ENCODE measurements at regions not wholly inside any gene's neighbourhood (a gene's known extent, or its start where the extent isn't known, plus 50 kb on each side); places are given as distances from the start of the nearest gene placed in this dataset.

DNA sequence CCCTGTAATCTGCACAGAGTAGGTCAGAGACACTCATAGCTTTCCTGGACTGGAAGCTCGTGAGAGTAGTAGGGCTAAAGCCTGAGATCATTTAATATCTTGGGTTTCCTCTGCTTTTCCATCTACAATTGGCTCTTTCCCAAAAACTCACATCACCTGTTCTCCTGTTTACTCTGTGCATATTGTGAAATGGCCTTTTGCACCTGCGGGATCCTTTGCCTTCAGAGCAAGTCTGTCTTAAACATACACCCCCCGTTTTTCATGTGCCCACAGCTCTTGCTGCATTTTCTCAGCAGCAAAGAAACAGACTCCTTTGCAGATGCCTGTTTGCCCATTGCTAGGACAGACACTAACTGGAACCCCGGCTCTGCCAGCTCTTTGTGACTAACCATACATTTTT, 608.3 kb upstream of the PCDH10 start:
- Histone ChIP-seq H3K27me3 (ENCODE audit: control insufficient read depth in 4 of 4, insufficient read depth in 4 of 4, low read length in 3 of 4) (peaks cover 0 to 2% (median 0%) of the 10 kb centered on the region in 4 donors), H3K9me3 (ENCODE audit: control insufficient read depth in 4 of 4, low read length in 3 of 4) (no peaks in the 10 kb centered on the region), H3K4me1 (ENCODE audit: control insufficient read depth in 4 of 4, insufficient read depth in 4 of 4, low read length in 3 of 4) (no peaks in the 10 kb centered on the region), H3K27ac (ENCODE audit: low read depth in 1 of 2, low read length in 2 of 2) (no peak overlapping the region), H3K9ac (ENCODE audit: low read depth in 1 of 2, low read length in 2 of 2) (no peak overlapping the region), H3K36me3 (ENCODE audit: control insufficient read depth in 4 of 4, insufficient read depth in 3 of 4, low read depth in 1 of 4, low read length in 3 of 4) (no peaks in the 10 kb centered on the region), H3K4me3 (ENCODE audit: low read depth in 1 of 3, low read length in 3 of 3) (no peak overlapping the region)
- TF ChIP-seq GABPA (IDR thresholded peaks at IDR 0.05 in 1 of 2, conservative IDR thresholded peaks at IDR 0.05 in 1 of 2) (no peak), FOXA2 (IDR thresholded peaks at IDR 0.05) (no peak), ZBTB33 (IDR thresholded peaks at IDR 0.05) (no peak), RAD21 (IDR thresholded peaks at IDR 0.05) (no peak), FOXA1 (IDR thresholded peaks at IDR 0.05) (no peak), TAF1 (conservative IDR thresholded peaks at IDR 0.05) (no peak), YY1 (IDR thresholded peaks at IDR 0.05) (no peak)
- TF ChIP-seq, protein P1, sequence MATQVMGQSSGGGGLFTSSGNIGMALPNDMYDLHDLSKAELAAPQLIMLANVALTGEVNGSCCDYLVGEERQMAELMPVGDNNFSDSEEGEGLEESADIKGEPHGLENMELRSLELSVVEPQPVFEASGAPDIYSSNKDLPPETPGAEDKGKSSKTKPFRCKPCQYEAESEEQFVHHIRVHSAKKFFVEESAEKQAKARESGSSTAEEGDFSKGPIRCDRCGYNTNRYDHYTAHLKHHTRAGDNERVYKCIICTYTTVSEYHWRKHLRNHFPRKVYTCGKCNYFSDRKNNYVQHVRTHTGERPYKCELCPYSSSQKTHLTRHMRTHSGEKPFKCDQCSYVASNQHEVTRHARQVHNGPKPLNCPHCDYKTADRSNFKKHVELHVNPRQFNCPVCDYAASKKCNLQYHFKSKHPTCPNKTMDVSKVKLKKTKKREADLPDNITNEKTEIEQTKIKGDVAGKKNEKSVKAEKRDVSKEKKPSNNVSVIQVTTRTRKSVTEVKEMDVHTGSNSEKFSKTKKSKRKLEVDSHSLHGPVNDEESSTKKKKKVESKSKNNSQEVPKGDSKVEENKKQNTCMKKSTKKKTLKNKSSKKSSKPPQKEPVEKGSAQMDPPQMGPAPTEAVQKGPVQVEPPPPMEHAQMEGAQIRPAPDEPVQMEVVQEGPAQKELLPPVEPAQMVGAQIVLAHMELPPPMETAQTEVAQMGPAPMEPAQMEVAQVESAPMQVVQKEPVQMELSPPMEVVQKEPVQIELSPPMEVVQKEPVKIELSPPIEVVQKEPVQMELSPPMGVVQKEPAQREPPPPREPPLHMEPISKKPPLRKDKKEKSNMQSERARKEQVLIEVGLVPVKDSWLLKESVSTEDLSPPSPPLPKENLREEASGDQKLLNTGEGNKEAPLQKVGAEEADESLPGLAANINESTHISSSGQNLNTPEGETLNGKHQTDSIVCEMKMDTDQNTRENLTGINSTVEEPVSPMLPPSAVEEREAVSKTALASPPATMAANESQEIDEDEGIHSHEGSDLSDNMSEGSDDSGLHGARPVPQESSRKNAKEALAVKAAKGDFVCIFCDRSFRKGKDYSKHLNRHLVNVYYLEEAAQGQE (IDR thresholded peaks at IDR 0.05) = no peak
- TF ChIP-seq, protein P2, sequence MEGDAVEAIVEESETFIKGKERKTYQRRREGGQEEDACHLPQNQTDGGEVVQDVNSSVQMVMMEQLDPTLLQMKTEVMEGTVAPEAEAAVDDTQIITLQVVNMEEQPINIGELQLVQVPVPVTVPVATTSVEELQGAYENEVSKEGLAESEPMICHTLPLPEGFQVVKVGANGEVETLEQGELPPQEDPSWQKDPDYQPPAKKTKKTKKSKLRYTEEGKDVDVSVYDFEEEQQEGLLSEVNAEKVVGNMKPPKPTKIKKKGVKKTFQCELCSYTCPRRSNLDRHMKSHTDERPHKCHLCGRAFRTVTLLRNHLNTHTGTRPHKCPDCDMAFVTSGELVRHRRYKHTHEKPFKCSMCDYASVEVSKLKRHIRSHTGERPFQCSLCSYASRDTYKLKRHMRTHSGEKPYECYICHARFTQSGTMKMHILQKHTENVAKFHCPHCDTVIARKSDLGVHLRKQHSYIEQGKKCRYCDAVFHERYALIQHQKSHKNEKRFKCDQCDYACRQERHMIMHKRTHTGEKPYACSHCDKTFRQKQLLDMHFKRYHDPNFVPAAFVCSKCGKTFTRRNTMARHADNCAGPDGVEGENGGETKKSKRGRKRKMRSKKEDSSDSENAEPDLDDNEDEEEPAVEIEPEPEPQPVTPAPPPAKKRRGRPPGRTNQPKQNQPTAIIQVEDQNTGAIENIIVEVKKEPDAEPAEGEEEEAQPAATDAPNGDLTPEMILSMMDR (IDR thresholded peaks at IDR 0.05; ENCODE audit: low read depth, low read length, missing input control) = no peak
- WGBS = 38% methylated on average over 4 of the region's 4 CpGs
- no peak for DNase-seq (ENCODE audit: low spot score)

DNA sequence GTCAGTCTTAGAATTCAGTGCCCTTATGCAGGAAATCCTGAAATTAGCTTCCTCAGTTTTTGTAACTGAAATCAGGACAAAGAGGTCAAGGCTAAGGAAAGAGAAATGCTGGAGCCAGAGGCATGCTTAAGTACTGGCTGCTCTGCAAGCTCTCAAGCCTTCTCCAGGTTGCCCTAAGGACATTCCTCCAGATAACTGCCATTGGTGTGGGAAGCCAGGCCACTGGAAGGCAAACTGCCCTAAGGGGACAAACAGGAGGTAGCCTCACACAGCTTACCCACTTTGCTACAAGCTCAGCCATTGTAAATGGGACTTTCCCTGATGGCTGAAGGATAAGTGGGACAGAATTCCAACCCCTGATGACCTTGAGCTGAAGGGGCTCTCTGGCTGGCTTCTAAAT, 606.9 kb upstream of the PCDH10 start:
- Histone ChIP-seq H3K9ac (ENCODE audit: low read depth in 1 of 2, low read length in 2 of 2) (no peak overlapping the region), H3K4me1 (ENCODE audit: control insufficient read depth in 4 of 4, insufficient read depth in 4 of 4, low read length in 3 of 4) (no peaks in the 10 kb centered on the region), H3K36me3 (ENCODE audit: control insufficient read depth in 4 of 4, insufficient read depth in 3 of 4, low read depth in 1 of 4, low read length in 3 of 4) (no peaks in the 10 kb centered on the region), H3K4me3 (ENCODE audit: low read depth in 1 of 3, low read length in 3 of 3) (no peak overlapping the region), H3K27me3 (ENCODE audit: control insufficient read depth in 4 of 4, insufficient read depth in 4 of 4, low read length in 3 of 4) (peaks cover 0 to 2% (median 0%) of the 10 kb centered on the region in 4 donors), H3K9me3 (ENCODE audit: control insufficient read depth in 4 of 4, low read length in 3 of 4) (no peaks in the 10 kb centered on the region), H3K27ac (ENCODE audit: low read depth in 1 of 2, low read length in 2 of 2) (no peak overlapping the region)
- DNase-seq (ENCODE audit: low spot score) = no peak
- TF ChIP-seq YY1 (IDR thresholded peaks at IDR 0.05) (no peak), ZBTB33 (IDR thresholded peaks at IDR 0.05) (no peak), GABPA (IDR thresholded peaks at IDR 0.05 in 1 of 2, conservative IDR thresholded peaks at IDR 0.05 in 1 of 2) (no peak), FOXA2 (IDR thresholded peaks at IDR 0.05) (no peak), JUND (IDR thresholded peaks at IDR 0.05) (no peak), RXRA (IDR thresholded peaks at IDR 0.05) (no peak), FOXA1 (IDR thresholded peaks at IDR 0.05) (no peak), NR2F2 (IDR thresholded peaks at IDR 0.05) (no peak), TAF1 (conservative IDR thresholded peaks at IDR 0.05) (no peak), RAD21 (IDR thresholded peaks at IDR 0.05) (no peak), HNF4G (IDR thresholded peaks at IDR 0.05) (no peak), HNF4A (conservative IDR thresholded peaks at IDR 0.05) (no peak), SP1 (IDR thresholded peaks at IDR 0.05) (no peak)
- TF ChIP-seq, protein P1 (IDR thresholded peaks at IDR 0.05) = no peak
- TF ChIP-seq, protein P3, sequence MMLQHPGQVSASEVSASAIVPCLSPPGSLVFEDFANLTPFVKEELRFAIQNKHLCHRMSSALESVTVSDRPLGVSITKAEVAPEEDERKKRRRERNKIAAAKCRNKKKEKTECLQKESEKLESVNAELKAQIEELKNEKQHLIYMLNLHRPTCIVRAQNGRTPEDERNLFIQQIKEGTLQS (IDR thresholded peaks at IDR 0.05) = no peak
- TF ChIP-seq, protein P2 (IDR thresholded peaks at IDR 0.05; ENCODE audit: low read depth, low read length, missing input control) = no peak

Data from liver (tissue), 8 donors.